Esophagus muscularis mucosa (tissue), 4 donors: ENCODE measurements at regions not wholly inside any gene's neighbourhood (a gene's known extent, or its start where the extent isn't known, plus 50 kb on each side); places are given as distances from the start of the nearest gene placed in this dataset.
"Not testable (repeated sequence)": the region's sequence is repeated elsewhere in the genome, so short reads cannot be mapped to it uniquely, and the experiment has no call there.

Experiments used
- DNase-seq: peaks from one replicate; pipeline ENCODE4 v3.0.0-alpha.2; 2017; ENCODE audit errors: extremely low spot score
- H3K27ac ChIP-seq, 4 donors: fragments of 200-600 bp; sonication (generic); replicated peaks in 1 of 4; 1 replicate in 3 of 4; 2 replicates in 1 of 4; pipeline ENCODE4 v1.5.1; 2016 to 2019; ENCODE audit warnings: mild to moderate bottlenecking in 1 of 4
- H3K27me3 ChIP-seq, 4 donors: fragments of 200-600 bp; sonication (generic); one replicate each; pipeline versions ENCODE4 v1.5.1 to v1.6.0; 2016 to 2019
- H3K36me3 ChIP-seq, 4 donors: fragments of 200-600 bp; sonication (generic); one replicate each; pipeline ENCODE4 v1.5.1; 2016 to 2019
- H3K4me1 ChIP-seq, 4 donors: fragments of 200-600 bp; sonication (generic); one replicate each; pipeline ENCODE4 v1.5.1; 2016 to 2019
- H3K4me3 ChIP-seq, 4 donors: fragments of 200-600 bp; sonication (generic); 1 replicate in 2 of 4; 2 replicates in 2 of 4; pipeline ENCODE4 v1.5.1; 2016 to 2019; ENCODE audit warnings: mild to moderate bottlenecking in 4 of 4, moderate library complexity in 1 of 4
- H3K9me3 ChIP-seq, 4 donors: fragments of 200-600 bp; sonication (generic); 1 replicate in 3 of 4; 2 replicates in 1 of 4; pipeline ENCODE4 v1.5.1; 2016 to 2019
- EP300 ChIP-seq: sonication (generic); formaldehyde crosslinking; IDR thresholded peaks from one replicate; pipeline ENCODE4 v1.6.1; 2017; ENCODE audit warnings: antibody characterized with exemption
- POLR2A ChIP-seq: fragments of 450-650 bp; IDR thresholded peaks from one replicate; pipeline ENCODE4 v1.6.1; 2017; ENCODE audit warnings: antibody characterized with exemption, moderate library complexity, mild to moderate bottlenecking, low read depth
- POLR2AphosphoS5 ChIP-seq, 2 donors: sonication (generic); formaldehyde crosslinking; IDR thresholded peaks; one replicate each; pipeline ENCODE4 v1.6.1; 2017; ENCODE audit warnings: antibody characterized with exemption in 2 of 2
- WGBS: methylation state at CpG from one replicate; pipeline ENCODE4 v1.1.5; 2018; 5-methylcytosine and 5-hydroxymethylcytosine counted together
- intact Hi-C: fragments of 100-400 bp; cut with DNase I; formaldehyde crosslinking; loops from one replicate; pipeline ENCODE4 v1.15.1; 2023
- TF ChIP-seq, protein P1 (sequence below), 3 experiments: fragments of 200-600 bp in 2 of 3; fragments of 450-650 bp in 1 of 3; sonication (generic) in 2 of 3; IDR thresholded peaks; one replicate each; pipeline ENCODE4 v1.5.1; 2017 to 2019; ENCODE audit warnings: antibody characterized with exemption in 3 of 3, mild to moderate bottlenecking in 2 of 3, moderate library complexity in 1 of 3

DNA sequence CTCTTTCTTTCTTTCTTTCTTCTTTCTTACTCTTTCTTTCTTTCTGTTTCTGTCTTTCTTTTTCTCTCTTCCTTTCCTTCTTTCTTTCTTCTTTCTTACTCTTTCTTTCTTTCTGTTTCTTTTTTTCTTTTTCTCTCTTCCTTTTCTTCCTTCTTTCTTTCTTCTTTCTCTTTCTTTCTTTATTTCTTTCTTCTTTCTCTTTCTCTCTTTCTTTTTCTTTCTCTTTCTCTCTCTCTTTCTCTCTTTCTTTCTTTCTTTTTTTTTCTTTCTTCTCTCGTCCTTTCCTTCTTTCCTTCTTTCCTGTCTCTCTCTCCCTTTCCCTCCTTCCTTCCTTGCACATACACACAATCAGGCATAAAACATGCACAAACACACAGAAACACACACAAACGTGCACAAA is 79.3 kb upstream of the SHOX start:
- WGBS: 74% methylated on average over 2 of the region's 2 CpGs
- H3K9me3 ChIP-seq: no peaks in the 10 kb centered on the region
- intact Hi-C loops: no loop called here
- no peaks in the 10 kb centered on the region for H3K36me3 ChIP-seq
- peaks cover 0 to 15% (median 0%) of the 10 kb centered on the region in 4 donors for H3K27me3 ChIP-seq
- no peaks in the 10 kb centered on the region for H3K4me1 ChIP-seq
- TF ChIP-seq POLR2A (no peak), EP300 (no peak), POLR2AphosphoS5 (IDR thresholded peaks at IDR 0.05) (no peak)
- TF ChIP-seq, protein P1, sequence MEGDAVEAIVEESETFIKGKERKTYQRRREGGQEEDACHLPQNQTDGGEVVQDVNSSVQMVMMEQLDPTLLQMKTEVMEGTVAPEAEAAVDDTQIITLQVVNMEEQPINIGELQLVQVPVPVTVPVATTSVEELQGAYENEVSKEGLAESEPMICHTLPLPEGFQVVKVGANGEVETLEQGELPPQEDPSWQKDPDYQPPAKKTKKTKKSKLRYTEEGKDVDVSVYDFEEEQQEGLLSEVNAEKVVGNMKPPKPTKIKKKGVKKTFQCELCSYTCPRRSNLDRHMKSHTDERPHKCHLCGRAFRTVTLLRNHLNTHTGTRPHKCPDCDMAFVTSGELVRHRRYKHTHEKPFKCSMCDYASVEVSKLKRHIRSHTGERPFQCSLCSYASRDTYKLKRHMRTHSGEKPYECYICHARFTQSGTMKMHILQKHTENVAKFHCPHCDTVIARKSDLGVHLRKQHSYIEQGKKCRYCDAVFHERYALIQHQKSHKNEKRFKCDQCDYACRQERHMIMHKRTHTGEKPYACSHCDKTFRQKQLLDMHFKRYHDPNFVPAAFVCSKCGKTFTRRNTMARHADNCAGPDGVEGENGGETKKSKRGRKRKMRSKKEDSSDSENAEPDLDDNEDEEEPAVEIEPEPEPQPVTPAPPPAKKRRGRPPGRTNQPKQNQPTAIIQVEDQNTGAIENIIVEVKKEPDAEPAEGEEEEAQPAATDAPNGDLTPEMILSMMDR (IDR thresholded peaks at IDR 0.05): no peak
- no peak for DNase-seq
- H3K4me3 ChIP-seq: no peak overlapping the region
- no peak overlapping the region for H3K27ac ChIP-seq

DNA sequence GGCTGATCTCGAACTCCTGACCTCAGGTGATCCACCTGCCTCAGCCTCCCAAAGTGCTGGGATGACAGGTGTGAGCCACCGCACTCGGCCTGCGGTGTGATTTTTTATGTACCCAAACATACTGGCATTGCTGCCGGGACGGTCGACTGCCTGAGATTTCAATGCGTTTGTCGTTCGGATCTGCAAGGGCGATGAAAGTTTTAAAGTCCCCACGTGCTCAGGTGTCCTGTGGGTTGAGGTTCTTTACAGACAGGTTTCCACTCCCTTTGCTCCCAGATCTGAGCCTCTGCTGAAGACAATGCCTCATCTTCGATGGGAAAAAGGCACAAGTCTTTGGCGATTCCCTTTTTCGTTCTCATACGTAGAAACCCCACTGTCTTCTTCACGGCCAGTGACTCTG is 78.1 kb upstream of the SHOX start:
- intact Hi-C loops: no loop called here
- H3K36me3 ChIP-seq: no peaks in the 10 kb centered on the region

GRCh38 chrX:554271-554670 is 76.3 kb upstream of the SHOX start:
- Histone ChIP-seq H3K27ac (no peak overlapping the region), H3K36me3 (no peaks in the 10 kb centered on the region), H3K9me3 (no peaks in the 10 kb centered on the region), H3K27me3 (peaks cover 0 to 15% (median 0%) of the 10 kb centered on the region in 4 donors), H3K4me3 (no peak overlapping the region), H3K4me1 (no peaks in the 10 kb centered on the region)
- TF ChIP-seq POLR2AphosphoS5 (IDR thresholded peaks at IDR 0.05) (no peak), EP300 (no peak), POLR2A (no peak)
- TF ChIP-seq, protein P1 (IDR thresholded peaks at IDR 0.05): no peak
- peak; percentile 42 for DNase-seq
- 84% methylated on average over 21 of the region's 21 CpGs for WGBS
- intact Hi-C loops: no loop called here

More for the DNA sequence above, 78.1 kb upstream of the SHOX start:
- H3K4me3 ChIP-seq: no peak overlapping the region
- no peak overlapping the region for H3K27ac ChIP-seq
- H3K27me3 ChIP-seq: peaks cover 0 to 15% (median 0%) of the 10 kb centered on the region in 4 donors
- no peak for TF ChIP-seq POLR2A
- WGBS: 94% methylated on average over 17 of the region's 17 CpGs
- H3K4me1 ChIP-seq: no peaks in the 10 kb centered on the region
- no peaks in the 10 kb centered on the region for H3K9me3 ChIP-seq
- DNase-seq: peak; percentile 31

DNA sequence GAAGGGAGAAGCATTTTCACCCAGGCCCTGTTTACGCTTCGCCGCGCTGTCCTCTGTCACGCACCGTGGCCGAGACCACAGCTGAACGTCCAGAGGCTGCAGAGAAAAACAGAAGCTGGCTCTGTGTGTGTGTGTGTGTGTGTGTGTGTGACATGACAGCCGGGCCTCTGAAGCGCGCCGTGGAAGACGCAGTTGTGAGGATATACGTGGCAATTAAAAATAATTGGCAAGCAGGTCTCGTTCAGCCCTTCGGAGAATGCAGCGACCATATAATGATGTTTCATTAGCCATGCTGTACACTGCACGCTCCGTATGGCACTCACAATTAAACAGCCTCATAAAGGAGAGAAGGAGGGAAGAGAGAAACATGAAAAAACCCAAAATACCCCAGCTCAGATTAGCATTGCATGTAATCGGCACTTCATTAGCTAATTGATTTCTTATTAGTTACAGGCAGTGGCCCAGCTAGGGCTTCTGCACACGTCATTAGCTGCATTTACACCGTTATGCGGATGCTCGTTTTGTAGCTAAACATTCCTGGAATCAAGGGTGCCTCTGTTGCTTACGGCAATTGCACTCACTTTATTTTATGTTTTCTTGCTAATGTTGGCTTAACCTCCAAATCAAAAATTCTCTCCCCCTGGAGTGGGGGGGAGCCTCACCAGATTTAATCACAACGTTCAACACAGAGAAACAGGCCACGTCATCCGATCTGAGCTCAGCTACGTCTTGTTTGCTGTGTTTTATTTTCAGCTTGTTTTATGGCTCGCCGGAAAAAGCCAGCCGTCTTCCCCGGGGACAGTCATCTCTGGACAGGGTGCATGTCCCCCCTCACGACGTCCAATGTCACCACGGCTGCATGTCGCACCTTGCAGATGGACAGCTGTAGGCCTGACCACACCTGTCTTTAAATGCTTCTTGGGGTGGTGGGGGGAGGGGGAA is 74.6 kb upstream of the SHOX start:
- H3K9me3 ChIP-seq: no peaks in the 10 kb centered on the region
- peak; percentile 86 for DNase-seq
- no peak overlapping the region for H3K27ac ChIP-seq
- H3K36me3 ChIP-seq: no peaks in the 10 kb centered on the region
- no peaks in the 10 kb centered on the region for H3K4me1 ChIP-seq
- H3K27me3 ChIP-seq: peaks cover 0 to 15% (median 0%) of the 10 kb centered on the region in 4 donors
- intact Hi-C loops: no loop called here
- WGBS: 79% methylated on average over 37 of the region's 37 CpGs
- no peak for TF ChIP-seq POLR2A
- TF ChIP-seq EP300: no peak
- TF ChIP-seq POLR2AphosphoS5 (IDR thresholded peaks at IDR 0.05): no peak
- TF ChIP-seq, protein P1 (IDR thresholded peaks at IDR 0.05): no peak
- H3K4me3 ChIP-seq: no peak overlapping the region

GRCh38 chrX:557601-558000 is 73.0 kb upstream of the SHOX start:
- H3K27ac ChIP-seq, H3K4me1 ChIP-seq, H3K4me3 ChIP-seq, H3K9me3 ChIP-seq, intact Hi-C loops, H3K36me3 ChIP-seq: not testable (repeated sequence)
- DNase-seq: peak; percentile 57
- peaks cover 0 to 15% (median 0%) of the 10 kb centered on the region in 4 donors for H3K27me3 ChIP-seq
- WGBS: 92% methylated on average over 20 of the region's 21 CpGs

DNA sequence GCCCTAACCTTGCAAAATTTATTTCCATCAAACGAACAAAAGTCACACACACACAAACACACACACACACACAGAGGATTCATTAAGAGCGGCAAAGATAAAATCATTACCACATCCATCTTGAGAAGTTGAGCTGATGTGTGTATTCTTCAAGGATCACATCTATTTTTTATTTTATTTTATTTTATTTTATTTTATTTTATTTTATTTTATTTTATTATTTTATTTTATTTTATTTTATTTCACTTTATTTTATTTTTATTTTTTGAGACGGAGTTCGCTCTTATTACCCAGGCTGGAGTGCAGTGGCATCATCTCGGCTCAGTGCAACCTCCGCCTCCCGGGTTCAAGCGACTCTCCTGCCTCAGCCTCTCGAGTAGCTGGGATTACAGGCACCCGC is 71.3 kb upstream of the SHOX start:
- H3K36me3 ChIP-seq, intact Hi-C loops, DNase-seq, H3K9me3 ChIP-seq, H3K27ac ChIP-seq, H3K27me3 ChIP-seq, H3K4me1 ChIP-seq, H3K4me3 ChIP-seq: not testable (repeated sequence)
- 89% methylated on average over 10 of the region's 10 CpGs for WGBS
